HG02852 (cell line): ENCODE measurements at regions not wholly inside any gene's neighbourhood (a gene's known extent, or its start where the extent isn't known, plus 50 kb on each side); places are given as distances from the start of the nearest gene placed in this dataset.

Source experiments
- ATAC-seq: cut with Tn5 transposase; IDR thresholded peaks from one replicate; pipeline ENCODE4 v1.9.1; 2021; ENCODE audit warnings: mild to moderate bottlenecking, moderate library complexity; ENCODE audit not compliant: unreplicated experiment

DNA sequence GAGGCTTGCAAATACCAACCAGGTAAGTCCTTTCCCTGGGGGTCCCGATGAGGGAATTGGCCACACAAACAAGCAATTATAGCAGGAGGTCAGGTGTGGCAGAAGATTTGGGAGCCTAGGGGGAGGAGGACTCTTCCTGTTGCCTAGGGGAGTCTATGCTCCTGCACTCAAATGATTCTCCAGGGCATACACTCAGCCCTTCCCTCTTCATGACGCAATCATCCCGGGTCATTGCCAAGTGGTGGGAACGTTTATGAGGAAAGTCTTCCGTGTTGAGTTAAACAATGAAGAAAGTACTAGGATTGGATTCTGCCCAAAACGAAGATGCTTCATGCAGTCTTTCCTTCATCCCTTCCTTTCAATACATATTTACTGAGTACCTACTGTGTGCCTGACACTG is 186.5 kb upstream of the TSHZ2 start:
- no peak for ATAC-seq

DNA sequence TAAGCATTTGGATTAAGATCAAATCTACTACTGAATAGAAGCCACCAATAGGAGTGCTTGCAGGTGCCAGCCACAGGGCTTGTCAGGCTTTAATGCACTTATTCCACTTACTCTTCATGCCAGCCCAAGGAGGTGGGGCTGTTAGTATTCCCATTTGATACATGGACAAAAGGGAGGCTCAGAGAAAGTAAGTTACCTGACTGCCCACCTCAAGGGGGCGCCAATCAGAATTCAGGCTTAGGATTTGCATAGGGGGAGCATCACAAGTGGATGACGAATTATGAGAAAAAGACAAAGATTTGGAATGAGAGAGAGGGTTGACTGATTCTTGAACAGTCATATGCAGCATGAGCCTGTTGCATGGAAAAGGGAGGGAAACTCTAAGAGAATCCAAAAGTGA is 188.4 kb upstream of the TSHZ2 start:
- ATAC-seq = no peak

DNA sequence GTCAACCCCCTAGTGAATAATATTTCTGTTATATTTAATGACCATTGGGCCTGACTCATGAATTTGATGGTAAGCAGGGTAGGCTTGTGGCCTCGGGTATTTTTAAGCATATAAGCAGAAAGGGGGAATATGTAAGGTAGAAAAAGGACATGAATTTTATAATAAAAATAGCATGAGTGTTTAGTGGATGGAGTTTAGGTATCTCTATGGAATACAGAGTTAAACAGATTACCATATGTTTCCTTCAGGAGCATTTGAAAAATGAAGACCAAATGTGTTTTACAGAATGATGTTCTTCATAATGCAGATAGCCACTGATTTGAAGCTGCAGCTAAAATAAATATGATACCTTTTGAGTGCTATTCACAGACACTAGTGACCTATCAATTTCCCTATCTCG is 191.7 kb upstream of the TSHZ2 start:
- no peak for ATAC-seq

DNA sequence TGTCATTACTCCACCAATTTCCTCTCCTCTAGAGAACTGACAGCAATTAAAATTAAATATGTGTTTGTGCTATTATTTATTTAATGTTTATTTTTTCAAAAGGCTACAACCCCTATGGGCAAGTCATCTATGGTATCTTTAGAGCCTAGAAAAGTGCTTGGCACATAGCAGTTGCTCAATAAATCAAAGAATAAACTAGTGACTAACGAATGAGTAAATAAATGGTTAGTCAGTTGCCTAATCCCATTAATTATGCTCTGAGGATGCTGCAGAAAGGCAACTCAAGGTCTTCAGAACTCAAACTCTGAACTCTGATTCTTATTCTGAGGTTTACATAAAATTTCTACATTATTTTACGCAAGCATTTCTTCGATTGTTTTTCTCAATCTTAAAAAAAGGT is 193.0 kb upstream of the TSHZ2 start:
- no peak for ATAC-seq

DNA sequence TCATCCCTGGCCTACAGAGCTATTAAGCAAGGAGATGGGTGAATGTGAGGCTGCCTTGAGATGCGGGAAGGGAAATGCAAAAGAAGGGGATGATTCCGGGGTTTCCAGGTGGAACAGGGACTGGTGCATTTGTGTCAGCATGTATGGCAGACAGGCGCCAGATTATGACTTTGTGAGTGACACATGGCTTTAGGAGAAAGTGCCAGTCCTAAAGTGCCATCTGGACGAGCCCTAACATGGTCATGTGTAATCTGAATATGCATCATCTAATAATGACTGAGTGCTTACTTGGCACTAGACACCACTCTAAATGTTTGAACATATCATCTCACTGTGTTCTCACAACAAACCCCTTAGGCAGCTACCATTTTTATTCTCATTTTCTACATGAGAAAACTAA is 195.0 kb upstream of the TSHZ2 start:
- ATAC-seq = no peak

DNA sequence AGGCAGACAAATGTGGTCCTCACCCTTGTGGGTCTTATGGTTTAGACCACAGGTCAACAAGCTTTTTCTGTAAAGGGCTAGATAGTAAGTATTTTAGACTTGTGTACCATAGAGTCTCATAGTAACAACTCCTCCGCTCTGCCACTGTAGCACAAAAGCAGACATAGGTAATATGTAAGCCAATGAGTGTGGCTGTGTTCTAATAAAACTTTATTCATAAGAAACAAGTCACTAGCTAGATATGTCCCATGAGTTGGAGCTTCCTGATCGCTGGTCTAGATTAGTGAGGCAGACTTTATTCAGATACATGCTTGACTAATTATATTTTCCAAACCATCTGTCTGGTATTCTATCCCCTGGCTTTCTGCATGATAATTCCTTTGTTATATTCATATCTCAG is 196.4 kb upstream of the TSHZ2 start:
- no peak for ATAC-seq

DNA sequence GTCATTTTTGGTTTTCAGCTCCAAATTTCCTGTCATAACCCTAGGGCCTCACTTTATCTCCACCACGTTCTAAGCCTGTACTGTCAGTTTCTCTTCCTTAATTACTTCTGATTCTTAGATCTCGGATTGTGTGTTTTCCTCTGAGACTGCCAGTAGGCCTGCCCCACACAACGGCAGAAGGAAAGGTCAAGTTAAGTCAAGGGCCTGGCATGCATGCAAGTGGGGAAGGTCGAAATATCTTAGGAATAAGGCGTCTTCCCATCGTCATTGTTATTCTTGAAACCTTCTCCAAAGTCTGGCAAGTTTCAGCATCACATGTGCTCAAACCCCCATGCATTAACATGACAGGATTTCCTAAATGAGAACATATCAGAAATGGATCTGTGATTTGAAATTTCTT is 203.5 kb upstream of the TSHZ2 start:
- ATAC-seq = no peak

DNA sequence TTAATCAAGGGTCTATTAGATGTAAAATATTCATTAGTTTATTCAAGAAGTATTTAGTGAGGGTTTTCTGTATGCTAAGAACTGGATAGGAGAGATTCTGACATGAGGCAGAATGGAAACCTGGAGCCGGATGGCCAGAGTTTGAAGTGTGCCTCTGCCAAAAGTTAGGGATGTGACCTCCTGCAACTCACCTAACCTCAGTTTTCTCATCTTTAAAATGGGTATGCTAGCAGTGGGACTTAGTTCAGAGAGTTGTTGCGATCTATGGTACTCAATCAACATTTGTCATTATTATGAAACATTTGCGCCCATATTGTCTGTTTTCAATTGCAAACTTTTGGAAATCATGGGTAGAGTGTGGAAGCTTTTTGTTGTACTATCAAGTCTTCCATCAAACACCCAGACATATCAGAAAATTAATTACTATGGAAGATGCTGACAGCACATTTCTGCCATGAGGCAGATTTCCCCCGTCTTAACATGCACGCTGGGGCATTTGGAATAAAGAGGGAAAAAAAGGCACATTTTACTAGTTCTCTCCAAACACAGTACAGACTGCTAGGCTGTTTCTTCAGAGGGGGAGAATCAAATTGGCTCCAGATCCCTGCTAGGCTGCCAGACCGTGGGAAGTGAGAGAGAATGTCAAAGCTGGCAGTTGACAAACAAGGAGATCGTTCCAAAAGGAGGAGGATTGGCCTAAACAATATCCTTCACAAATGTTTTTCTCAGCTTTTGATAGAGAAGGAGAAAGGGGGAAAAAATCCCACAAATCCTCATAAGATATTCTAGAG is 205.3 kb upstream of the TSHZ2 start:
- no peak for ATAC-seq

DNA sequence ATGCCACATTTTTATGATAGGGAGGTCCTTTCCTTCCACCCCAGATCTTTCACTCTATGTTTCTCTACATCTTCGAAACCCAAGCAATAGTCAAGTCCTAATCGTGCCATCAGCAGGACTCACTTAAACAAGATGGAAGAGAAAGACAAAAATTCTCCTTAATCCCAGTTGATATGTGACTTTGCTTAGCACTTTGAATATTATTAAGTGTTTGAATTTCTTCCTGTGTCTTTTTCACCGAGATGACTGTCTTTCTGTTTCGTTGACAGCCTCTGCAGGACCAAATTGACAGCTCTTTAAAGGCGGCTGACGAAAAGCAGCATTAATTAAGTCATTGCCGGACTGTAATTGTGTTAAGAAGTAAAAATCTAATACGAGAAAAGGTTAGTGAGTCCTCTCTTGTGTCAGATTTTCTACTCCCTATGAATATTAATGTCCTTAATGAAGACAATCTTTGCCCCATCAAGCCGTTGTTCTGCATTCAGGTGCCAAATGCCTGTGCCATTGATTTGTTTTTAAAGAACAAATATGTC is 208.8 kb upstream of the TSHZ2 start:
- ATAC-seq = no peak

DNA sequence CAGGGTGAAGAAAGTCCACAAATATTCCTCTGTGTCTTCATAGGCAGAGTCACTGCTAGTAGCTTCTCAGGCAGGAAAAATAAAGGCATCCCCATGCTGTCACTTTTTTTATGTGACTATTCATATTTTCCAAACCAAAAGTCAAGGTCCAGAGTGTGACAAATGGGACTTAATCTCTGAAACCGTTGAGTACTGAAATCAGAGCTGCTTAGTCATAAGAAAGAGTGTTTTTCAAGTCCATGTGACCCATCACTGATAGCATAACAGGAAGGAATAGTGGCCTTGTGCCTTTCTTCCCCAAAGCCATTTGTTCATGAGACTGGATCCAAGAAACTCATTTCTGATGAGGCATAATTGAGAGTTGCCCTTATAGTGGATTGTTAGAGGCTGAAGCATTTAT is 210.3 kb upstream of the TSHZ2 start:
- no peak for ATAC-seq

DNA sequence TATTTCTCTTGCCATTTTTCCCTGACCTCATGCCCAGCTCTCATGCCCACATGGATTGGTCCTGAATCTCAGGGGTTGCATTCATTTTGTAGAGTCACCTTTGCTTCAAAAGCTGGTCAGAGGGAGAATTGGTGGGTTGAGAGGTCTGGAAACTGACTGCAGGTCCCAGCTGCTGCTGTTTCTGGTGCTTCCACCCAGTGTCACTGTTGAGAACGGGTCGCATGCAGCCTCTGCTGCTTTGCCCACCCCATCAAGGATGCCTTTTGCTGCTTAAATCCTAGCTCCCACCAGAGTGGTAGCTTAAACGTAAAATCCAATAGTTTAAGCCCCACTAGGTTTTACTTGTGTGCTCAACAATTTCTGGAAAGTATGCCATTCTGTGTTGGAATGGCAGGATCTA is 211.4 kb upstream of the TSHZ2 start:
- no peak for ATAC-seq

DNA sequence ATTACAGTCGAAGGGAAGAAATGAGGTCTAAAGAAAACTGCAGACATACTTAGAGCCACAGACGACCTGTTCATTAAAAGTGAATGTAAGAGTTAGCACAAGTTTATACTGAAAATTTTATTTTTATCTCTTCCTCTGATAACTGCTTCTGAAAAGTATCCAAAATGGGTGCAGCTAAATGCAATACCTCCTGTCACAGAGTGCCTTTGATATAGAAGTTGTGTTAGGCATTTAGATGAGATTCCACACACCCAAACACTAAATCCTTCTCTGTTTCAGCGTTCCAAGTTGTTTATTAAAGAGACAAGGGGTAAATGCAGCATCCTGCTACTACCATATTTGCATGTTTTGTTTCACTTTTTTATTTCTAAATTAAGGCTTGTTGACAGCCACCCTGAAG is 214.7 kb upstream of the TSHZ2 start:
- ATAC-seq = no peak

DNA sequence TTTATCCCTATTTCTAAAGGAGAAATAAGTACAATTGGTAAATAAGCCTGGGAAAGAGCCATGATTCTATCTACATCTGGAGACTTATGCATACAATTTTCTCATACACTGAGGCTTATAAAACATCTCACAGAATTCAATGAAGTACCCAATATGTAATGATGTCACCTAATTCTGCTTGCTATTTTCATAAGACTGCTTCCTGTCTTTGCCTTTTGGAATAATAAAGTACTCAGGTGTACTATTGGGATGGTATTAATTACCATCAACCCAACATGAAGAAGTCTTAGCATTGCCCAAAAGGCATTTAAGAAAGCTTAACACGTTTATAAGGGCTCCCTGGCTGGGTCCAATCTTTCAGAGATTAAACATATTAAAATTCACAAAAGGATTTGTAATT is 216.4 kb upstream of the TSHZ2 start:
- ATAC-seq = no peak

DNA sequence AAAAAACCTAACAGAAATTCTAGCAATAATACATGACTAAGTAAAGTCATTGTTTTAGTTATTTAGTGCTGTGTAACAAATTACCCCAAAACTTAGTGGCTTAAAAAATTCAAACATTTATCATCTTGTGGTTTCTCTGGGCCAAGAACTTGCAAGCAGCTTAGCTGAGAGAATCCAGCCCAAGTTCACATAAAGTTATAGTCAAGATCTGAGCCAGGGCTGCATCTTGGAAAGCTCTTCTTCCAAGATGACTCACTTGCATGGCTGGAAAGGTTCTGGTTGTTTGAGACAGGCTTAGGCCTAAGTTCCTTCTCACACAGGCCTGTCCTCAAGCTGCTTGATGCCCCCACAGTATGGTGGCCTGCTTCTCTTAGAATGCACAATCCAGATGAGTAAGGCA is 217.8 kb upstream of the TSHZ2 start:
- ATAC-seq = no peak

DNA sequence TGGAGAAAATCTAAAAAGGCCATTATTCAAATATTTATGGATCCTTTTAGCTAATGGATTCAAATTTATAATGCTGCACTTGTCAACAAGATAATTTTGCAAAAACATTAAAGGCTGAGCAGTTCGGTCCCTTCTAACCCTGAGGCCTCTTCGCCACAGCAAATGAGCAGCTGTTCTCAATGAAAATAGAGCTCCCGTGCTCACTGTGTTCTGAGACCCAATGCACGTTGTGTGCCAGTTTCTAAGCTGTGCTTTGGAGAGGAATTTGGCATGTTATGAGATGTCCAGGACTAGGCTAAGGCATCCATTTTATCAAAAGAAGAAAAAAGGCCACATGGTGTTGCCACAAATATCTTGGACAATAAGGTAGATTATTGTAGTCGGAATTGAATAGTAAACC is 220.1 kb upstream of the TSHZ2 start:
- no peak for ATAC-seq

DNA sequence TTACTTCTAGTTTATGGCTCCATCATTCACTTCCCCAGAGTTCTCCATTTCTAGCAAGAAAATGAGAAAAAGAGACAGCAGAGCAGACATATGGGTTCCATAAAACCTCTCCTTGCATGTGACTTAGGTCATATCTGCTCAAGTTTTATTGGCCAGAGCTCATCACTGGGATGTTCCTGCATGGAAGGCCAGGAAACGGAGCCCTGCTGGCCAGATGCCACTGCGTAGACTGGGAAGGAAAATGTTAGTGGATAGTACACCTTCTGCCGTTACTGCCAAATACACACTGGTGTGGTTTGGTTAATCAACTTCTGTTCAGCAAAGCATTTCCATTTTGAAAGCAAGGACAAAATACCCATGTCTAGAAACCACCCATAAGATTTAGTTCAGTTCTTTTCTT is 220.6 kb upstream of the TSHZ2 start:
- no peak for ATAC-seq

DNA sequence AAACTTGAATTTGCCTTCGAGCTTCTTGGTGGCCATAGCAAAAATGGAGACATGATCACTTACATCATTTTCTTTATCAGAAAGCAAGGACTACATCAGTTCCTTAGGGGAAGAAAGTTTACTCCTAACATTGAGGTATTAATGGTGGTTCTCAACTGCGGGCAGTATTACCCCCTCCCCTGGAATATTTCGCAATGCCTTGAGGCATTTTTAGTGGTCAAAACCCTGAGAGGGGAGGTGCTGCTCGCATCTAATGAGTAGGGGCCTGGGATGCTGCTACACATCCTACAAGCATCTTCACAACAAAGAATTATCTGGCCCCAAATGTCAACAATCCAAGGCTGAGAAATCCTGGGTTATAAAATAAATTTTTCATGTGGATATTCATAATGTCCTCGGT is 222.2 kb upstream of the TSHZ2 start:
- ATAC-seq = no peak

DNA sequence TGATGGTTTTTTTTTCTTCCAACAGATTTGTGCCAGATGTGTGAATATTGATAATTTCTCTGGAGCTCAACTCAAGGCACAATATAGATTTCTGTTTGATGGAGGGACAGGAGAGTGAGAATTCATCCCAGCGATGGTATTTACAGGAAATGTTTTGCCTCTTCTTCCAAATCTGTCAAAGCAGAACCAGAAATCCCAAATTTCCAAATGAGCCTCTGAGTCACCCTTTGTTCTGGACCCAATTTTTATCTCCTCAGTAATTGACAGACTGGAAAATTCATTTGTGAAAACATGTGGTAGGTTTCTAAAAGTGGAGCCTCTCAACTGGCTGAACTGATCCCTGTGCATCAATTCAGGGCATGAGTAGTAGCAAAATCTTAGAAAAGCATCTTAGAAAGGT is 223.2 kb upstream of the TSHZ2 start:
- ATAC-seq = no peak

DNA sequence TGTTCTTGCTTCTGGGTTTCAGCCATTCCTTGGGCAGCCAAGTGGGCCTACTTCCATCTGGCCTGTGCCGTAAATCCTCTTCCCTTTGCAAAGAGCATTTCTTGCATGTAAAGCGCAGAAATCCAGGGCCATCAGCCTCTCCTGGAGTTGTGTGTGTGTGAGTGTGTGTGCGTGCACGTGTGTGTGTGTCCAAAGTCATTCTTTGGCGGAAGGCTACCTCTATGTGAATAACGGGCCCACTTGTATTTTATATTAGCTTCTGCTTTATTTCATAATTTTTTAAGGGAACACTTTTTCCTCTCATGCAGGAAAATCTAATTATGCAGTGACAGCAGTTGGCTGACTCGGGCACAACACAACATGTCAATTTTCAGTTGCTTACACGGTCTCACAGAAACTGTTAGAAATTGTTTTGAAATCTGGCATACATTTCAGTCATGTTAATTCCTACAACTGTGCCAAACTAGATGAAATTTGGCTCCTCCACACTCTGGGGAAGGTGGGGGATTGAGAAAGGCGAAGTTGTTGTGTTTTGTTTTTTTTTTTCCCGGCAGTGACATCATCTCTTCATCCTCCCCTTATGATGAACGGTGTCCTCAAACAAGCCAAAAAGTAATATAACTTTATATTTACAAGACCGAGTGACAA is 223.7 kb upstream of the TSHZ2 start:
- no peak for ATAC-seq

DNA sequence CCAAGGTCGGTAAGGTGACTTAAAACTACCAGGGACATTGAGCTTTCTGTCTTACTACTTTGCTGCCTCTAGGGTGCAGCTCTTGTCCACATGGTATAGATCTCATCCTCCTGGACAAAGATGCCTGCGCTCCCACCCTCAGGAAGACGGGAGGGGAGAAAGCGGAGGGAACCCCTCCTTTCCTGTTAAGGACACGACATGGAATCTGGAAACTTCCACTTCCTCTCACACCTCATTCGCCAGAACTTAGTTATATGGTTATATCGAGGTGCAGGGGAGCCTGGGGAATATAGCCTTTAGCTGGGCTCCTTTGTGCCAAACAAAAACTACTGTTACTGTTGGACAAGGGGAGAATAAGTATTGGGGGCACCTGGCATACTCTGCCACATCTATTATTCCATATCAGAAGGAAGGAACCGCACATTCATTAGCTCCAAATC is 224.3 kb upstream of the TSHZ2 start:
- ATAC-seq = no peak

DNA sequence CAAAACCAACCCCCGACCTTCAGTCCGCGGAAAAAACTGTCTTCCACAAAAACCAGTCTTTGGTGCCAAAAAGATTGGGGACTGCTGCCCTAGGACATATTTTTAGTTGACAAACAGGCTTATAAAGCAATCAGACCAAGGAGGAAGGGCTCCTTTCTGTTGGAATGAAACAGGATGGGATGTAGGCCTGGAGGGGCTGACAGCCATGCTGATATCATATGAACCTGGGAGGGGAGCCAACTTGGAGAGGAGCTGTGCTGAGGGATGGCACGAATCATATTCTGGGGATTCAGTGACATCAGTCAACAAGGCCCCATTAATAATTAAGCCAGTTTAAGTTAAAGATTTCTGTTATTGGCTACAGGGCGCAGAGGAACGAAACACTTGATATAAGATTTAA is 225.4 kb upstream of the TSHZ2 start:
- no peak for ATAC-seq

DNA sequence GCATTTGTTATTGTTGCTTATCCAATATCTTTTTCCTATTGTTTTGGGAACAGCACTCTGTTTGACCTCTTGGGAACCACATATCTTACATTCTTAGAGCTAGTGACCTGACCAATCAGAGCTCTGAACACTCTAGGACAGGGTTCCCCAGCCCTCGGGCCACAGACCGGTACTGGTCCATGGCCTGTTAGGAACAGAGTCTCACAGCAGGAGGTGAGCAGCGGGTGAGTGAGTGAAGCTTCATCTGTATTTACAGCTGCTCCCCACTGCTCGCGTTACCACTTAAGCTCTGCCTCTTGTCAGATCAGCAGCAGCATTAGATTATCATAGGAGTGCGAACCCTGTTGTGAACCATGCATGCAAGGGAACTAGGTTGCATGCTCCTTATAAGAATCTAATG is 226.0 kb upstream of the TSHZ2 start:
- no peak for ATAC-seq

DNA sequence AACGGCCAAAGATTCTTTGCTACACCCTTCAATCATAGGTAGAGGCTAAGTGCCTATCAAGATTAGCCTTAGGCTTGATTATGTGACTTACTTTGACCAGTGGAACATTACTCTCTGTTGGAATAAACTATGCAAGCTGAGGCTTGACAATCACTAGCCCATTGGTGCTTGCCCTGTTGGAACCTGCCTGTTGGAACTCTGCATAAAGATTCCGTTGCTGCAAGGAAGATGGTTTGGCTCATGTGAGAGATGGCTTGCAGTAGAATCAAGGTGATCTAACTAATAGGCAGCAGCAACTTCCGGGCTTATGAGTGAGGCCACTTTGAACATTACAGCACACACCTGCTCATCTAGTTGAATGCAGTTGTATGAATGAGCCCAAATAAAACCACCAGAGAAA is 227.7 kb upstream of the TSHZ2 start:
- ATAC-seq = no peak
